K562 (cell line): ENCODE measurements at regions not wholly inside any gene's neighbourhood (a gene's known extent, or its start where the extent isn't known, plus 50 kb on each side); places are given as distances from the start of the nearest gene placed in this dataset.

ENCODE experiments used
- ATAC-seq: fragments of 200-7000 bp; cut with Tn5 transposase; 3 replicates; pipeline ENCODE4 v1.9.1; 2020; ENCODE audit warnings: moderate library complexity
- BruUV-seq: library from RNA; stranded (reverse); fragments of 400-500 nt; replicated peaks from 2 replicates; lab custom pipeline; 2021; lab: Mats Ljungman, UMichigan
- CTCF ChIA-PET: fragments of 300-600 bp; formaldehyde crosslinking; extraction: SDS; loops from one replicate; lab custom pipeline; 2021; ENCODE audit warnings: low intra/inter-chr PET ratio; lab: Yijun Ruan, JAX
- POLR2A ChIA-PET: fragments of 300-600, 350-650 bp; sonication (Branson Sonifier 250); formaldehyde crosslinking; extraction: SDS; loops from one replicate; lab custom pipeline; 2021; ENCODE audit warnings: antibody characterized with exemption, inconsistent platforms; lab: Yijun Ruan, JAX
- DNase-seq, 4 experiments: peaks; one replicate each; pipeline versions ENCODE4 v3.0.0 to v3.0.0-alpha.2; 2011 to 2018; ENCODE audit warnings: low spot score in 3 of 4, mixed read lengths in 3 of 4; ENCODE audit errors: extremely low read depth in 1 of 4
- FAIRE-seq: peaks from 2 replicates; lab custom pipeline; 2011; peaks lifted over from hg19 to GRCh38; lab: Jason Lieb, UNC
- H2AFZ ChIP-seq: 2 replicates; pipeline ENCODE4 v1.6.0; 2011; ENCODE audit warnings: low read depth, low read length, control low read depth, inconsistent platforms
- H3K27ac ChIP-seq: fragments of 200-600 bp; 3 replicates; pipeline ENCODE4 v1.8.0; 2011; ENCODE audit warnings: low read depth, mild to moderate bottlenecking, control low read depth, inconsistent platforms, low read length, moderate library complexity, mixed read lengths; ENCODE audit errors: extremely low read depth
- H3K27me3 ChIP-seq, 2 experiments: fragments of 300-600 bp in 1 of 2; 2 replicates in 1 of 2; 3 replicates in 1 of 2; pipeline versions ENCODE4 v1.6.0 to v1.8.0; 2011; ENCODE audit warnings: inconsistent platforms in 2 of 2, low read length in 2 of 2, mild to moderate bottlenecking in 1 of 2, mixed read lengths in 1 of 2, moderate library complexity in 1 of 2; ENCODE audit not compliant: control insufficient read depth in 2 of 2, insufficient read depth in 2 of 2
- H3K36me3 ChIP-seq: fragments of 300-600 bp; 3 replicates; pipeline ENCODE4 v1.8.0; 2011; ENCODE audit warnings: mild to moderate bottlenecking, low read length, inconsistent platforms; ENCODE audit not compliant: control insufficient read depth, insufficient read depth
- H3K4me1 ChIP-seq, 2 experiments: fragments of 200-600 bp in 1 of 2; replicated peaks in 1 of 2; 2 replicates in 1 of 2; 3 replicates in 1 of 2; pipeline versions ENCODE4 v1.5.1 to v1.8.0; 2011; ENCODE audit warnings: inconsistent platforms in 2 of 2, low read length in 2 of 2, mild to moderate bottlenecking in 1 of 2, mixed read lengths in 1 of 2, moderate library complexity in 1 of 2; ENCODE audit not compliant: control insufficient read depth in 2 of 2, insufficient read depth in 2 of 2
- H3K4me2 ChIP-seq: 2 replicates; pipeline ENCODE4 v1.6.1; 2011; ENCODE audit warnings: low read length, control low read depth, inconsistent platforms, mixed read lengths; ENCODE audit not compliant: insufficient read depth
- H3K4me3 ChIP-seq: fragments of 200-600 bp; sonication (generic), shearing (Covaris generic); 2 replicates; pipeline ENCODE4 v1.5.1; 2016; ENCODE audit warnings: control low read depth, inconsistent platforms
- H3K79me2 ChIP-seq: fragments of 200-600 bp; 3 replicates; pipeline ENCODE4 v1.8.0; 2011; ENCODE audit warnings: low read length, inconsistent platforms; ENCODE audit not compliant: control insufficient read depth, insufficient read depth
- H3K9ac ChIP-seq, 2 experiments: 2 replicates each; pipeline versions ENCODE4 v1.6.0 to v1.6.1; 2011; ENCODE audit warnings: low read depth in 2 of 2, low read length in 2 of 2, control low read depth in 1 of 2, inconsistent platforms in 1 of 2, mild to moderate bottlenecking in 1 of 2, mixed read lengths in 1 of 2; ENCODE audit not compliant: insufficient read depth in 1 of 2
- H3K9me1 ChIP-seq: one replicate; pipeline ENCODE4 v1.6.0; 2011; ENCODE audit warnings: inconsistent platforms, mild to moderate bottlenecking, low read length, moderate library complexity; ENCODE audit not compliant: control insufficient read depth, insufficient read depth
- H3K9me3 ChIP-seq: replicated peaks from 2 replicates; pipeline ENCODE4 v1.5.1; 2011; ENCODE audit warnings: low read depth, low read length, inconsistent platforms; ENCODE audit not compliant: control insufficient read depth, insufficient read depth
- H4K20me1 ChIP-seq: replicated peaks from 2 replicates; pipeline ENCODE4 v1.6.1; 2011; ENCODE audit warnings: low read length, inconsistent platforms, mixed read lengths; ENCODE audit not compliant: control insufficient read depth, insufficient read depth
- ARID1B ChIP-seq: fragments of 450-650 bp; IDR thresholded peaks from 2 replicates; pipeline ENCODE4 v1.6.1; 2016; ENCODE audit warnings: antibody characterized with exemption, mild to moderate bottlenecking, inconsistent platforms
- ARID2 ChIP-seq: fragments of 450-650 bp; IDR thresholded peaks from 2 replicates; pipeline ENCODE4 v1.6.1; 2017; ENCODE audit warnings: antibody characterized with exemption, mild to moderate bottlenecking
- CHAMP1 ChIP-seq: fragments of 450-650 bp; IDR thresholded peaks from 2 replicates; pipeline ENCODE4 v1.6.1; 2016; ENCODE audit warnings: mild to moderate bottlenecking
- DACH1 ChIP-seq: fragments of 450-650 bp; IDR thresholded peaks from 2 replicates; pipeline ENCODE4 v1.6.1; 2018; ENCODE audit not compliant: partially characterized antibody
- ETV1 ChIP-seq: fragments of 450-650 bp; conservative IDR thresholded peaks from 2 replicates; pipeline ENCODE4 v1.6.1; 2016; ENCODE audit warnings: missing genetic modification characterization, control low read depth, low read depth, missing compliant biosample characterization
- GTF2A2 ChIP-seq: IDR thresholded peaks from 2 replicates; pipeline ENCODE4 v1.6.1; 2016; ENCODE audit warnings: mild to moderate bottlenecking, missing genetic modification characterization, missing compliant biosample characterization
- MYC ChIP-seq, 2 experiments: fragments of 250-450 bp in 1 of 2; sonication (Bioruptor Pico) in 1 of 2; IDR thresholded peaks; 2 replicates each; pipeline versions ENCODE4 v1.5.1 to v1.6.1; 2012 to 2021; ENCODE audit warnings: low read depth in 2 of 2, borderline replicate concordance in 1 of 2, improper control_type of control experiment in 1 of 2, low read length in 1 of 2, mild to moderate bottlenecking in 1 of 2, moderate library complexity in 1 of 2
- RFX5 ChIP-seq: IDR thresholded peaks from 2 replicates; pipeline ENCODE4 v1.6.1; 2011; ENCODE audit warnings: low read depth, mild to moderate bottlenecking, improper control_type of control experiment, low read length
- SPI1 ChIP-seq: IDR thresholded peaks from 2 replicates; pipeline ENCODE4 v1.6.1; 2011; ENCODE audit warnings: low read depth, low read length, control low read depth, borderline replicate concordance
- SUPT5H ChIP-seq: fragments of 450-650 bp; IDR thresholded peaks from 2 replicates; pipeline ENCODE4 v1.6.1; 2016
- TARDBP ChIP-seq: fragments of 450-650 bp; IDR thresholded peaks from 2 replicates; pipeline ENCODE4 v1.6.1; 2016
- TFAP4 ChIP-seq: sonication (generic); formaldehyde crosslinking; IDR thresholded peaks from 2 replicates; pipeline ENCODE4 v1.8.0; 2022; ENCODE audit warnings: missing genetic modification reagents, mild to moderate bottlenecking, moderate library complexity, borderline replicate concordance
- TGIF2 ChIP-seq: sonication (generic); formaldehyde crosslinking; IDR thresholded peaks from 2 replicates; pipeline ENCODE4 v1.8.1; 2022; ENCODE audit warnings: mild to moderate bottlenecking, missing genetic modification reagents, moderate library complexity
- ZNF398 ChIP-seq: fragments of 250-450 bp; sonication (Bioruptor Pico); IDR thresholded peaks from 2 replicates; pipeline ENCODE4 v1.8.0; 2021; ENCODE audit warnings: moderate library complexity, mild to moderate bottlenecking, inconsistent platforms
- ZNF507 ChIP-seq: conservative IDR thresholded peaks from 2 replicates; pipeline ENCODE4 v1.6.1; 2017; ENCODE audit warnings: missing genetic modification characterization, missing compliant biosample characterization
- ZNF655 ChIP-seq: fragments of 250-450 bp; sonication (Bioruptor Pico); IDR thresholded peaks from 2 replicates; pipeline ENCODE4 v1.5.0; 2021
- WGBS: fragments of 100-300 bp; shearing (Covaris generic); methylation state at CpG from one replicate; pipeline ENCODE4 v1.1.6; 2016; ENCODE audit warnings: low coverage, mixed read lengths; ENCODE audit not compliant: insufficient coverage; ENCODE audit errors: missing lambda C conversion rate; 5-methylcytosine and 5-hydroxymethylcytosine counted together
- in situ Hi-C: fragments of 300-500 bp; cut with MboI; formaldehyde crosslinking; loops from 4 replicates; pipeline ENCODE4 v1.15.0; 2018; ENCODE audit warnings: inconsistent platforms, mixed read lengths
- intact Hi-C: fragments of 100-400 bp; cut with micrococcal nuclease; formaldehyde crosslinking; loops from 2 replicates; pipeline ENCODE4 v1.14.2; 2022

- no peak for TF ChIP-seq ZNF398 (CRISPR knock-in tag)
- no peak for TF ChIP-seq ARID2
- TF ChIP-seq ARID1B = no peak
- TF ChIP-seq ZNF655 (CRISPR knock-in tag) = no peak
- TF ChIP-seq GTF2A2 = no peak
Observed at GRCh38 chr9:7859701-7860334, 60.2 kb upstream of the DMAC1 start (continued).

- in situ Hi-C loops = no loop called here
- no peaks in the 10 kb centered on the region for H3K27me3 ChIP-seq
- ATAC-seq = no peak
- CTCF ChIA-PET = no interaction called here
- no peaks in the 10 kb centered on the region for H3K4me1 ChIP-seq
- no peak overlapping the region for H3K27ac ChIP-seq
- no peak overlapping the region for H3K4me2 ChIP-seq
- POLR2A ChIA-PET = no interaction called here
- intact Hi-C loops = no loop called here
- no TSS peak for BruUV-seq
- H3K9me3 ChIP-seq = no peaks in the 10 kb centered on the region
- WGBS = 0% methylated on average over 2 of the region's 2 CpGs
- H3K36me3 ChIP-seq = no peaks in the 10 kb centered on the region
- no peak overlapping the region for H3K9ac ChIP-seq
- no peaks in the 10 kb centered on the region for H3K79me2 ChIP-seq
- FAIRE-seq = no peak
- H2AFZ ChIP-seq = no peak overlapping the region
- no peaks in the 10 kb centered on the region for H4K20me1 ChIP-seq
- H3K9me1 ChIP-seq = no peaks in the 10 kb centered on the region
- no peak overlapping the region for H3K4me3 ChIP-seq
- DNase-seq = no peak
- TF ChIP-seq TARDBP (no peak), CHAMP1 (no peak), TFAP4 (CRISPR knock-in tag) (no peak), SPI1 (no peak), ETV1 (tag) (no peak), RFX5 (no peak), DACH1 (no peak), SUPT5H (no peak), ZNF507 (no peak), TGIF2 (no peak), MYC (IDR thresholded peaks at IDR 0.05; ENCODE audit: low read depth, low read length) (no peak), MYC (CRISPR knock-in tag; IDR thresholded peaks at IDR 0.05; ENCODE audit: borderline replicate concordance, low read depth) (no peak)
Observed at GRCh38 chr9:7858166-7858565, 58.6 kb upstream of the DMAC1 start.
